Prostate gland (tissue), 2 donors: ENCODE measurements at regions not wholly inside any gene's neighbourhood (a gene's known extent, or its start where the extent isn't known, plus 50 kb on each side); places are given as distances from the start of the nearest gene placed in this dataset.

Experiments used
- DNase-seq: peaks from one replicate; pipeline ENCODE4 v3.0.0-alpha.2; 2019; ENCODE audit warnings: low spot score
- H3K27ac ChIP-seq, 2 donors: fragments of 200-600 bp; sonication (generic); 2 replicates each; pipeline ENCODE4 v1.5.1; 2017 to 2019
- H3K27me3 ChIP-seq: fragments of 200-600 bp; sonication (generic); replicated peaks from 2 replicates; pipeline ENCODE4 v1.5.1; 2019; ENCODE audit not compliant: insufficient read depth
- H3K36me3 ChIP-seq, 2 donors: fragments of 200-600 bp; sonication (generic); 1 replicate in 1 of 2; 2 replicates in 1 of 2; pipeline versions ENCODE4 v1.5.1 to v1.8.1; 2017 to 2019
- H3K4me1 ChIP-seq: fragments of 200-600 bp; sonication (generic); replicated peaks from 2 replicates; pipeline ENCODE4 v1.5.1; 2019
- H3K4me3 ChIP-seq, 2 donors: fragments of 200-600 bp; sonication (generic); 2 replicates each; pipeline ENCODE4 v1.5.1; 2017 to 2019
- H3K9me3 ChIP-seq: fragments of 200-600 bp; sonication (generic); 2 replicates; pipeline ENCODE4 v1.5.1; 2017
- POLR2A ChIP-seq: fragments of 450-650 bp; IDR thresholded peaks from one replicate; pipeline ENCODE4 v1.6.1; 2016; ENCODE audit warnings: antibody characterized with exemption, mild to moderate bottlenecking
- POLR2AphosphoS5 ChIP-seq: sonication (generic); formaldehyde crosslinking; IDR thresholded peaks from one replicate; pipeline ENCODE4 v1.6.1; 2017; ENCODE audit warnings: antibody characterized with exemption
- WGBS: methylation state at CpG from one replicate; pipeline ENCODE4 v1.1.5; 2018; 5-methylcytosine and 5-hydroxymethylcytosine counted together
- intact Hi-C: fragments of 100-400 bp; cut with DNase I; formaldehyde crosslinking; loops from one replicate; pipeline ENCODE4 v1.14.2; 2022
- TF ChIP-seq, protein P1 (sequence below), 4 experiments: fragments of 200-600 bp in 2 of 4; fragments of 450-650 bp in 2 of 4; sonication (generic) in 2 of 4; IDR thresholded peaks; 1 replicate in 3 of 4; 2 replicates in 1 of 4; pipeline ENCODE4 v1.5.1; 2016 to 2019; ENCODE audit warnings: antibody characterized with exemption in 4 of 4, mild to moderate bottlenecking in 2 of 4, moderate library complexity in 2 of 4

GRCh38 chr2:64262816-64263215 is 118.6 kb upstream of the PELI1 start:
- Histone ChIP-seq H3K27me3 (no peaks in the 10 kb centered on the region), H3K9me3 (no peaks in the 10 kb centered on the region), H3K4me3 (no peak overlapping the region), H3K27ac (no peak overlapping the region), H3K36me3 (no peaks in the 10 kb centered on the region), H3K4me1 (no peaks in the 10 kb centered on the region)
- intact Hi-C loops = no loop called here
- DNase-seq = no peak
- WGBS = 87% methylated on average over 3 of the region's 3 CpGs
- no peak for TF ChIP-seq POLR2A
- TF ChIP-seq, protein P1, sequence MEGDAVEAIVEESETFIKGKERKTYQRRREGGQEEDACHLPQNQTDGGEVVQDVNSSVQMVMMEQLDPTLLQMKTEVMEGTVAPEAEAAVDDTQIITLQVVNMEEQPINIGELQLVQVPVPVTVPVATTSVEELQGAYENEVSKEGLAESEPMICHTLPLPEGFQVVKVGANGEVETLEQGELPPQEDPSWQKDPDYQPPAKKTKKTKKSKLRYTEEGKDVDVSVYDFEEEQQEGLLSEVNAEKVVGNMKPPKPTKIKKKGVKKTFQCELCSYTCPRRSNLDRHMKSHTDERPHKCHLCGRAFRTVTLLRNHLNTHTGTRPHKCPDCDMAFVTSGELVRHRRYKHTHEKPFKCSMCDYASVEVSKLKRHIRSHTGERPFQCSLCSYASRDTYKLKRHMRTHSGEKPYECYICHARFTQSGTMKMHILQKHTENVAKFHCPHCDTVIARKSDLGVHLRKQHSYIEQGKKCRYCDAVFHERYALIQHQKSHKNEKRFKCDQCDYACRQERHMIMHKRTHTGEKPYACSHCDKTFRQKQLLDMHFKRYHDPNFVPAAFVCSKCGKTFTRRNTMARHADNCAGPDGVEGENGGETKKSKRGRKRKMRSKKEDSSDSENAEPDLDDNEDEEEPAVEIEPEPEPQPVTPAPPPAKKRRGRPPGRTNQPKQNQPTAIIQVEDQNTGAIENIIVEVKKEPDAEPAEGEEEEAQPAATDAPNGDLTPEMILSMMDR (IDR thresholded peaks at IDR 0.05) = no peak
- no peak for TF ChIP-seq POLR2AphosphoS5

DNA sequence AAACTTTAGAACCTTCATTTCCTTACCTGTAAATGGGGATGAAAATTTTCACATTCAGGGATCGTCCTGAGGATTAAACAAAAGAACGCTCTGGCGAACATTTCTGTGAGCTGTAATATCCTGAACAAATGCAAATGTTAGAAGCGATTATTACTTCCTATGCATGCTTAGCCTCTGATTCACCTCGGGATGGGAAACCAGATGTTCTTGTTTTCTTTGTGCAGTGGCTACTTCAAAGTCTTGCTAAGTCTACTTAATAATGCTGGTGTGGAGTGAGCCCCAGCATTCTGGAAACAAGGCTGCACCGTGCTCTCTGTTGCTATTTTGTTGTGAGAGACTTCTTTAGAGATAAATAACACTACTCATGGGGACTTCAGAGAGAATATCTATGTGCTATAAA is 119.1 kb upstream of the PELI1 start:
- no peaks in the 10 kb centered on the region for H3K4me1 ChIP-seq
- WGBS = 15% methylated on average over 6 of the region's 6 CpGs
- no peaks in the 10 kb centered on the region for H3K36me3 ChIP-seq
- TF ChIP-seq POLR2AphosphoS5 = peak; percentile 35
- TF ChIP-seq, protein P1 (IDR thresholded peaks at IDR 0.05) = no peak
- TF ChIP-seq POLR2A = no peak
- H3K27me3 ChIP-seq = no peaks in the 10 kb centered on the region
- no peaks in the 10 kb centered on the region for H3K9me3 ChIP-seq
- no peak for DNase-seq
- H3K27ac ChIP-seq = no peak overlapping the region
- intact Hi-C loops = no loop called here
- no peak overlapping the region for H3K4me3 ChIP-seq

GRCh38 chr2:64267699-64268098 is 123.5 kb upstream of the PELI1 start:
- Histone ChIP-seq H3K4me1 (no peaks in the 10 kb centered on the region), H3K27ac (no peak overlapping the region), H3K36me3 (no peaks in the 10 kb centered on the region), H3K27me3 (no peaks in the 10 kb centered on the region), H3K4me3 (no peak overlapping the region), H3K9me3 (no peaks in the 10 kb centered on the region)
- 38% methylated on average over 1 of the region's 1 CpG for WGBS
- TF ChIP-seq POLR2A (no peak), POLR2AphosphoS5 (no peak)
- TF ChIP-seq, protein P1 (IDR thresholded peaks at IDR 0.05) = no peak
- DNase-seq = no peak
- intact Hi-C loops = no loop called here

DNA sequence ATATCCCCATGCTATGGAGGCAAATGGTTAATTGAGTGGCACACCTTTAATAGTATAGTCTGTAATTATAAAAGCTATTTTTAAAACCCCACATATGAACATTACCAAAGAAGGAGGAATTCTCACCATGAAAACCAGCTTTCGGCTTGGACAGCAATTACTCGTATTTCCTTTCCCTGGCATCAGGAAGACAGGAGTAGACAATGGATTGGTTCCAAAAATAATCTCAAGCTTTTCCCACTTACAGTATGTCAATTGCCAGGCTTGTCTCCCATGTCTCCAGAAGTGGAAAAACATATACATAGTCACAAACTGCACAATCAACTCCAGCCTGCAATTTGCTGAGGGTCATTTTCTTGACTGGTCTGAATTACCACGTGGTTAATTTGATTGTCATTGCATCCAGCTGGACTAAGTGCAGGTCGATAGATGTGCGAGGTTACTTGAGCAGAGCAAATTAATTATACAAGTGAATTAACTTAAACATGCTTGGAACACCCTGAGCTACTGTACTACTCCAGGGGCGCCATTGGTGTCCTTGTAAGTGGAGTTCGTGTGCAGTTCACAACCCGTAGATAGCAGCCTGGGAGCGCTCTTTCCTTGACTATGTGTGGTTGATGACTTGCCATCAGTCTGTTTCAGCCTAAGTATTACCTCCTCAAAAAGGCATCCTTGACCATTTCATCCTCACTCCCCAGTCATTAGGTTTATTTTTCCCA is 124.3 kb upstream of the PELI1 start:
- H3K36me3 ChIP-seq = no peaks in the 10 kb centered on the region
- H3K4me1 ChIP-seq = no peaks in the 10 kb centered on the region
- no peak overlapping the region for H3K4me3 ChIP-seq
- no peak overlapping the region for H3K27ac ChIP-seq
- WGBS = 73% methylated on average over 9 of the region's 9 CpGs
- no peak for DNase-seq
- no peaks in the 10 kb centered on the region for H3K27me3 ChIP-seq
- no peaks in the 10 kb centered on the region for H3K9me3 ChIP-seq
- intact Hi-C loops = no loop called here
- TF ChIP-seq POLR2AphosphoS5 (no peak), POLR2A (no peak)
- TF ChIP-seq, protein P1 (IDR thresholded peaks at IDR 0.05) = no peak
